HCT116 (cell line): ENCODE measurements at regions not wholly inside any gene's neighbourhood (a gene's known extent, or its start where the extent isn't known, plus 50 kb on each side); places are given as distances from the start of the nearest gene placed in this dataset.

Experiments
- ATAC-seq: fragments of 200-7000 bp; cut with Tn5 transposase; 2 replicates; pipeline ENCODE4 v1.9.1; 2020; ENCODE audit warnings: mild to moderate bottlenecking, moderate library complexity
- BruUV-seq: library from RNA; stranded (reverse); fragments of 400-500 nt; replicated peaks from 2 replicates; lab custom pipeline; 2021; lab: Mats Ljungman, UMichigan
- CTCF ChIA-PET: fragments of 300-600 bp; sonication (Branson Sonifier 250); formaldehyde crosslinking; loops from one replicate; lab custom pipeline; 2021; ENCODE audit warnings: antibody characterized with exemption; lab: Charles Lee
- POLR2A ChIA-PET: fragments of 300-600, 350-600 bp; sonication (Branson Sonifier 250); formaldehyde crosslinking; loops from one replicate; lab custom pipeline; 2021; ENCODE audit warnings: antibody characterized with exemption; lab: Charles Lee
- RAD21 ChIA-PET, 2 experiments: fragments of 300-600 bp; sonication (Branson Sonifier 250); formaldehyde crosslinking; loops; one replicate each; lab custom pipeline; 2023; ENCODE audit warnings: low total read pairs in 2 of 2; ENCODE audit not compliant: uncharacterized antibody in 2 of 2, unreplicated experiment in 2 of 2, low non-redundant PET in 1 of 2; lab: Charles Lee
- DNase-seq: peaks from one replicate; pipeline ENCODE4 v3.0.0-alpha.2; 2010; ENCODE audit warnings: low read depth, low spot score
- H2AFZ ChIP-seq: fragments of 200-600 bp; shearing (Covaris generic), sonication (generic); 2 replicates; pipeline ENCODE4 v1.6.1; 2017; ENCODE audit warnings: low read depth, mixed run types, mixed read lengths, antibody characterized with exemption, low read length; ENCODE audit not compliant: poor library complexity, severe bottlenecking
- H3K27ac ChIP-seq: 2 replicates; pipeline ENCODE4 v1.5.1; 2012; ENCODE audit warnings: low read depth, low read length
- H3K27me3 ChIP-seq: fragments of 200-600 bp; sonication (generic); 2 replicates; pipeline ENCODE4 v1.6.1; 2016; ENCODE audit warnings: mixed run types, low read length, mixed read lengths; ENCODE audit not compliant: insufficient read depth
- H3K36me3 ChIP-seq, 2 experiments: fragments of 200-500 bp in 1 of 2; fragments of 200-600 bp in 1 of 2; sonication (Bioruptor generic) in 1 of 2; sonication (generic) in 1 of 2; 2 replicates each; pipeline versions ENCODE4 v1.5.1 to v1.6.1; 2014 to 2016; ENCODE audit warnings: low read length in 2 of 2, inconsistent platforms in 1 of 2, mixed read lengths in 1 of 2, mixed run types in 1 of 2; ENCODE audit not compliant: insufficient read depth in 2 of 2, control insufficient read depth in 1 of 2
- H3K4me1 ChIP-seq, 2 experiments: fragments of 200-600 bp in 1 of 2; sonication (generic) in 1 of 2; 2 replicates each; pipeline versions ENCODE4 v1.5.1 to v1.6.1; 2012 to 2017; ENCODE audit warnings: low read length in 2 of 2, inconsistent platforms in 1 of 2, mild to moderate bottlenecking in 1 of 2, mixed read lengths in 1 of 2, mixed run types in 1 of 2, moderate library complexity in 1 of 2; ENCODE audit not compliant: insufficient read depth in 2 of 2, control insufficient read depth in 1 of 2
- H3K4me2 ChIP-seq: fragments of 200-600 bp; sonication (generic); 2 replicates; pipeline ENCODE4 v1.6.1; 2017; ENCODE audit warnings: mixed run types, low read length, mixed read lengths
- H3K4me3 ChIP-seq, 2 experiments: fragments of 200-600 bp in 1 of 2; sonication (generic) in 1 of 2; replicated peaks in 1 of 2; 2 replicates each; pipeline ENCODE4 v1.5.1; 2011 to 2016; ENCODE audit warnings: low read length in 2 of 2, control low read depth in 1 of 2, low read depth in 1 of 2, mild to moderate bottlenecking in 1 of 2, mixed read lengths in 1 of 2, mixed run types in 1 of 2
- H3K79me2 ChIP-seq: fragments of 200-600 bp; sonication (generic); 2 replicates; pipeline ENCODE4 v1.6.1; 2017; ENCODE audit warnings: mild to moderate bottlenecking, mixed run types, low read length, moderate library complexity, mixed read lengths; ENCODE audit not compliant: insufficient read depth
- H3K9ac ChIP-seq: fragments of 200-600 bp; sonication (generic); 2 replicates; pipeline ENCODE4 v1.6.1; 2016; ENCODE audit warnings: low read length, mixed read lengths
- H3K9me2 ChIP-seq: fragments of 200-600 bp; sonication (generic), shearing (Covaris generic); 2 replicates; pipeline ENCODE4 v1.6.1; 2017; ENCODE audit warnings: mixed run types, mild to moderate bottlenecking, moderate library complexity; ENCODE audit not compliant: insufficient read depth
- H3K9me3 ChIP-seq, 2 experiments: fragments of 200-500 bp in 1 of 2; fragments of 200-600 bp in 1 of 2; sonication (Bioruptor generic) in 1 of 2; sonication (generic) in 1 of 2; 2 replicates each; pipeline ENCODE4 v1.6.1; 2014 to 2017; ENCODE audit warnings: low read length in 2 of 2, mixed read lengths in 2 of 2, inconsistent platforms in 1 of 2, low read depth in 1 of 2, mild to moderate bottlenecking in 1 of 2, mixed run types in 1 of 2, moderate library complexity in 1 of 2; ENCODE audit not compliant: control insufficient read depth in 1 of 2, insufficient read depth in 1 of 2
- H4K20me1 ChIP-seq: fragments of 200-600 bp; sonication (generic), shearing (Covaris generic); 2 replicates; pipeline ENCODE4 v1.6.1; 2017; ENCODE audit warnings: mixed run types, mild to moderate bottlenecking, moderate library complexity; ENCODE audit not compliant: insufficient read depth
- CBX3 ChIP-seq: IDR thresholded peaks from 2 replicates; pipeline ENCODE4 v1.6.1; 2012; ENCODE audit warnings: low read depth
- ELF1 ChIP-seq: IDR thresholded peaks from 2 replicates; pipeline ENCODE4 v1.6.1; 2012; ENCODE audit warnings: low read depth, borderline replicate concordance
- EZH2 ChIP-seq: fragments of 200-600 bp; sonication (generic); IDR thresholded peaks from 2 replicates; pipeline ENCODE4 v1.6.1; 2017; ENCODE audit warnings: antibody characterized with exemption, mixed run types
- FOSL1 ChIP-seq: IDR thresholded peaks from 2 replicates; pipeline ENCODE4 v1.6.1; 2012; ENCODE audit warnings: low read depth
- POLR2A ChIP-seq: IDR thresholded peaks from 2 replicates; pipeline ENCODE4 v1.7.0; 2011; ENCODE audit warnings: borderline replicate concordance; ENCODE audit not compliant: insufficient read depth, insufficient read length; ENCODE audit errors: extremely low read depth
- RAD21 ChIP-seq: IDR thresholded peaks from 2 replicates; pipeline ENCODE4 v1.6.1; 2012; ENCODE audit warnings: low read depth, mild to moderate bottlenecking
- SIN3A ChIP-seq: IDR thresholded peaks from 2 replicates; pipeline ENCODE4 v1.6.1; 2012; ENCODE audit warnings: low read depth
- ZFX ChIP-seq: fragments of 450-650 bp; IDR thresholded peaks from 2 replicates; pipeline ENCODE4 v1.6.1; 2017
- intact Hi-C: fragments of 100-400 bp; cut with micrococcal nuclease; formaldehyde crosslinking; loops from 2 replicates; pipeline ENCODE4 v1.10.0; 2022
- TF ChIP-seq, protein P1 (sequence below): IDR thresholded peaks from 2 replicates; pipeline ENCODE4 v1.6.1; 2012

DNA sequence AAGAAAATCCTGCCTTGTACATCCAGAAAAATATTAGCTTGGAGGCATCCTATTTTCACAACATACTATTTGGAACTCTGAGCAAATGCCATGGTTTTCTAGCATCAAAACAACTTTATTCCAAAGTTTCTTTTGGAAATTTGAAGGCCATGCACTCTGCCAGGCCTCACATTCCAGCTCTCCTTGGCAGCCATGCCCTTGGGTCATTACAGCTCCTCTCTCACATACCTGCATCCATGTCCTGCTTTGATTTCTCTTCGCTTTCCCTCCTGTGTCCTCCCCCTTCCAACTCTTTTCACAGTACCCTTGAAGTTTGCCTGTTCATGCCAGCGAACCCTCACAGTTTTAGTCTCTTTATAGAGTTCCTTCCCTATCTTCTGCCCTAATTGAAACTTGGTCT, 70.9 kb upstream of the TPRG1 start:
- H3K4me2 ChIP-seq = no peak overlapping the region
- no peaks in the 10 kb centered on the region for H3K9me3 ChIP-seq
- TF ChIP-seq POLR2A (no peak), ZFX (no peak)
- DNase-seq (no peak), ATAC-seq (no peak)
- no peaks in the 10 kb centered on the region for H3K9me2 ChIP-seq
- BruUV-seq = no TSS peak
- CTCF ChIA-PET = no interaction called here
- no peak overlapping the region for H2AFZ ChIP-seq
- intact Hi-C loops = no loop called here
- H3K9ac ChIP-seq = no peak overlapping the region
- no peaks in the 10 kb centered on the region for H3K36me3 ChIP-seq
- no peaks in the 10 kb centered on the region for H4K20me1 ChIP-seq
- H3K4me1 ChIP-seq = no peaks in the 10 kb centered on the region
- no peak overlapping the region for H3K27ac ChIP-seq
- POLR2A ChIA-PET = no interaction called here
- H3K4me3 ChIP-seq = no peak overlapping the region
- H3K27me3 ChIP-seq = no peaks in the 10 kb centered on the region
- RAD21 ChIA-PET = no interaction called here
- no peaks in the 10 kb centered on the region for H3K79me2 ChIP-seq

DNA sequence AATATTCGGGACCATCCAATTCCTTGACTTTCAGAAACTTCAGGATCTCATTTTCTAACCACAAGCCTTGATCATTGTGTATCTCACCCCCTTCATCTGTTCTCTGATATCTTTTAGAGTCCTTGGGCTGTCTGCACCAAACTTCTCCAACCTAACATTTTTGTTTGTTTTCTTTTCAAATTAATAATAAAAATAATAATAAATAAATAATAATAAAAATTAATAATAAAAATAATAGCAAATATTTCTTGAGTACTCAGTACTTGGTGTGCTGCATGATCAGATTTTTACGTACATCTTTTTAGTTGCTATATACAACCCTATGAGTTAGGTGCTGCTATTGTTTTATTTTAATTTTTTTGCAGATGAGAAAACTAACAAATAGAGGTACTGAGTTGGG, 70.2 kb upstream of the TPRG1 start:
- Histone ChIP-seq H4K20me1 (no peaks in the 10 kb centered on the region), H3K27ac (no peak overlapping the region), H3K9ac (no peak overlapping the region), H2AFZ (no peak overlapping the region), H3K36me3 (no peaks in the 10 kb centered on the region), H3K79me2 (no peaks in the 10 kb centered on the region), H3K4me3 (no peak overlapping the region), H3K4me1 (no peaks in the 10 kb centered on the region), H3K27me3 (no peaks in the 10 kb centered on the region), H3K9me3 (no peaks in the 10 kb centered on the region), H3K4me2 (no peak overlapping the region), H3K9me2 (no peaks in the 10 kb centered on the region)
- DNase-seq (no peak), ATAC-seq (no peak)
- intact Hi-C loops = no loop called here
- ChIA-PET POLR2A (no interaction called here), CTCF (no interaction called here), RAD21 (no interaction called here)
- TF ChIP-seq FOSL1 (no peak), ZFX (no peak)
- BruUV-seq = no TSS peak

DNA sequence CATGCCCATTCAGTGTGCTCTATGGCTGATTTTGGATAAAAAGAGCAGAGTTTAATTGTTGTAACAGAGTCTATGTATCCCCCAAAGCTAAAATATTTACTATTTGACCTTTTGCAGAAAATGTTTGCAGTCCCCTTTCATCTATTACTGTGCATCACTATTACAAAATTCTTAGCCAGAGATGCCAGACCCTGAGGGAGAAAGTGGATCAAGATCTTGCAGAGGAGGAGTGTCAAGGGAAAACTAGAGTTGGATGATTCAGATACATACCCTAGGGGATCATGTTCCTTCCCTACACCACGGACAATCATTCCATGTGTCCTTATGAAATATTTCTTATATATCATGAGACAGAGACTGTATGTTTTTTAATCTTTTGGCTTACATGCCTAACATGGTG, 68.6 kb upstream of the TPRG1 start:
- no peaks in the 10 kb centered on the region for H3K9me2 ChIP-seq
- RAD21 ChIA-PET = no interaction called here
- no peaks in the 10 kb centered on the region for H3K79me2 ChIP-seq
- H3K4me1 ChIP-seq = no peaks in the 10 kb centered on the region
- H3K9ac ChIP-seq = no peak overlapping the region
- no TSS peak for BruUV-seq
- DNase-seq (no peak), ATAC-seq (no peak)
- no peaks in the 10 kb centered on the region for H3K9me3 ChIP-seq
- no peaks in the 10 kb centered on the region for H3K27me3 ChIP-seq
- no peak overlapping the region for H3K27ac ChIP-seq
- POLR2A ChIA-PET = no interaction called here
- H3K4me3 ChIP-seq = no peak overlapping the region
- CTCF ChIA-PET = no interaction called here
- intact Hi-C loops = no loop called here
- no peak overlapping the region for H2AFZ ChIP-seq
- H3K36me3 ChIP-seq = no peaks in the 10 kb centered on the region
- no peaks in the 10 kb centered on the region for H4K20me1 ChIP-seq
- TF ChIP-seq ELF1 (no peak), RAD21 (no peak), SIN3A (no peak), CBX3 (no peak), EZH2 (no peak)
- TF ChIP-seq, protein P1, sequence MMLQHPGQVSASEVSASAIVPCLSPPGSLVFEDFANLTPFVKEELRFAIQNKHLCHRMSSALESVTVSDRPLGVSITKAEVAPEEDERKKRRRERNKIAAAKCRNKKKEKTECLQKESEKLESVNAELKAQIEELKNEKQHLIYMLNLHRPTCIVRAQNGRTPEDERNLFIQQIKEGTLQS = no peak
- no peak overlapping the region for H3K4me2 ChIP-seq
